GM12873 (cell line): ENCODE measurements at regions not wholly inside any gene's neighbourhood (a gene's known extent, or its start where the extent isn't known, plus 50 kb on each side); places are given as distances from the start of the nearest gene placed in this dataset.

Source experiments
- TF ChIP-seq, protein P1 (sequence below): IDR thresholded peaks from 2 replicates; pipeline ENCODE4 v1.5.1; 2012; ENCODE audit warnings: low read depth, mild to moderate bottlenecking, moderate library complexity, low read length, control low read depth; ENCODE audit not compliant: insufficient read depth; ENCODE audit errors: missing control alignments

DNA sequence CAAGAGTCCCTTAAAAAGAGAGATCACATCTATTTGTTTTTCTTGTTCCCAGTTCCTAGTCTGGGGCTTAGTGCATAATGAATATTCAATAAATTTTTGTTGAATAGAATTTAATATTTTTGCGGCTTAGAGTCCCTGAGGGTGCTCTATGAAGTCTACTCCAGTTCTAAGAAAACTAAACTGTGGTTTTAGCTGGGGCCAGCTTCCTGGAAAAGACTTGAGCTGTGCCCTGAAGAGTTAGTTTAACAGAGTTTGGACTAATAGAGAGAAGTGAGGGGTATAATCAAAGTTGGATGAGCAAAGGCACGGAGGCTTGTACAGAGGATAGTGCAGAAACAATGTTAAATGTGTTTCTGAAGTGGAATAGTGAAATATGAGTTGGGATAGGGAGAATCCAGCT lies 168.9 kb downstream of the FASLG start:
- TF ChIP-seq, protein P1, sequence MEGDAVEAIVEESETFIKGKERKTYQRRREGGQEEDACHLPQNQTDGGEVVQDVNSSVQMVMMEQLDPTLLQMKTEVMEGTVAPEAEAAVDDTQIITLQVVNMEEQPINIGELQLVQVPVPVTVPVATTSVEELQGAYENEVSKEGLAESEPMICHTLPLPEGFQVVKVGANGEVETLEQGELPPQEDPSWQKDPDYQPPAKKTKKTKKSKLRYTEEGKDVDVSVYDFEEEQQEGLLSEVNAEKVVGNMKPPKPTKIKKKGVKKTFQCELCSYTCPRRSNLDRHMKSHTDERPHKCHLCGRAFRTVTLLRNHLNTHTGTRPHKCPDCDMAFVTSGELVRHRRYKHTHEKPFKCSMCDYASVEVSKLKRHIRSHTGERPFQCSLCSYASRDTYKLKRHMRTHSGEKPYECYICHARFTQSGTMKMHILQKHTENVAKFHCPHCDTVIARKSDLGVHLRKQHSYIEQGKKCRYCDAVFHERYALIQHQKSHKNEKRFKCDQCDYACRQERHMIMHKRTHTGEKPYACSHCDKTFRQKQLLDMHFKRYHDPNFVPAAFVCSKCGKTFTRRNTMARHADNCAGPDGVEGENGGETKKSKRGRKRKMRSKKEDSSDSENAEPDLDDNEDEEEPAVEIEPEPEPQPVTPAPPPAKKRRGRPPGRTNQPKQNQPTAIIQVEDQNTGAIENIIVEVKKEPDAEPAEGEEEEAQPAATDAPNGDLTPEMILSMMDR = no peak

DNA sequence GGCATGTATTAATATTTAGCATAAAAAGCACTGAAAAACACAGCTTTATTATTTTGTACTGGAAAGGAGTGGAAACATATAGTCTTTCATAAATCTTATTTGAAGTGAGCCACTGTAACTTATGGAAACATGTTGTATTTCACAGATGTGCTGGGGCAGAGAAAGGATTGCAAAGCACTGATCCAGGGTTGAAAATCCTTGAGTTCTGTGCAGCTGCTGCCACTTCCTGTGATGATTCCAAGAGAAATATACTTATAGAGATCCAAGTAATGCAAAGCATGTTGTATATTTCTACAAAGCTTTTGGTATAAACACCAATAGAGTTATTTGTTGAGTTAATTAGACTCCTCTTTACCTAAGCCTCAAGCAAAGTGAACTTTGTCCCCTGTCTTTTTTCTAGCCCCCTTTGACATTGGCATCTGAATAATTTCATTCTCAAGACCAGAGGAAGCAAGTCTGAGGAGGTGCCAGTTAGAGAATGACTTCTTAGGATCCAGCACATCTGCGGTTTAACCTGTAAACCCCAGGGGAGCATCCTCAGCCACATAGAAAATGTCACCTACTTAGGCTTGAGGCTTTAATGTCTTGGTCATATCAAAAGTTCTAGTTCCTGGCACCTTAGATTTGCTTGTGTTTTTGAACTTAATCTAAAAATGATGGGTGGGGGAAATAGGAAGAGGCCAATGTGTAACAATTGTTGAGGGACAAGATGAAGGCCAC lies 173.3 kb downstream of the FASLG start:
- TF ChIP-seq, protein P1 = no peak

DNA sequence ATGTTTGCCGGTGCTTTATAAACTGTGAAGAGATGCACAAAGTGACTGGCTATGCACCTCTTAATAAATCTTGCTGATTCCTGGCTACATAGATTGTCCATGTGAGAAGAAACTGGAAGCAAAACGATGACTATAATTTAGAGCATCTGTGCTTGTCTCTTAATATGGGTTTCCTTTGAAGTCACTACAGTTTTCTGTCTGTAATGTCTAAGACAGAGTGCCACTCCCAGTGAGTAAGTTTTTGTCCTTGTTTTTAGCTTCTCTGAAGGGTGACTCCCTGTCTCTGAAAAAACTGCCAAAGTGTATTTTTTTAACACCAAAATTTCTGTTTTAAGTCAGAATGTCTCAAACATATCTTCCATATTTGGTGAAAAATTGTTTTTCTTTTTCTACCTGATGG lies 175.1 kb downstream of the FASLG start:
- TF ChIP-seq, protein P1 = no peak

DNA sequence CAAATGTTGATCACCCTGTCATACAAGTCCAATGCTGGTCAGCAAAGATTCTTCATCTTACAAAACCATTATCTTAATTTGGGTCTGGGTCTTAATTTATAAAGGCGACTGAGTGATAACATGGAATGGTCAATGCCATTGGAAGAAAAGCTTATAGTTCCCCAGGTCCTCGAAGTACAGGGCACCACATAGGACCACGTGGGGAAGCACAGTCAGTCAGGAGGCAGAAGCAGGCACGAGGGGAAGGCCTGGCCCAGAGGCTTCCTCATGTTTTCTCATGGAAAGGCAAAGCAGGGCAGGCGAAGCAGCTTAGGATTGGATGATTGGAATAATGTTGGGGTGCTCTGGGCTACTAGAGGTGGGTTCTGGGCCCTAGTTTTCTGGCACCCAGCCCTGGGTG lies 175.7 kb downstream of the FASLG start:
- TF ChIP-seq, protein P1 = no peak

DNA sequence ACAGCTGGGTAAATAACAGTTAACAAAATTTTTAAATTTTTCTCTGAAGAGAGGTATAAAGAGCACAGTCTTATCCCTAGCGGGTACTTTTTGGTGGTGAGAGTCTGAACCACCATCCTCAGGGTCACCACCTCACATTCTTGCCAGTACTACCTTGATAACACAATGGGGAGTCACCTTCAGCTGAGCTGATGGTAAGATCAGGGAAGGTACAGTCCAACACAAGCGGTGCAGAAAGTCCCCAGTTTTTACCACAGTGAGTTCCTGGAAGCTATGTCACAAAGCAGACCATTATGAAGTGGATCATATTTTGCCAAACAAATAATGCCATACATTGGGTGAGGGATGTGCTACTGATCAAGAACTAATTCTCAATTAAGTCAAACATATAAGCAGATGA lies 176.9 kb downstream of the FASLG start:
- TF ChIP-seq, protein P1 = no peak

DNA sequence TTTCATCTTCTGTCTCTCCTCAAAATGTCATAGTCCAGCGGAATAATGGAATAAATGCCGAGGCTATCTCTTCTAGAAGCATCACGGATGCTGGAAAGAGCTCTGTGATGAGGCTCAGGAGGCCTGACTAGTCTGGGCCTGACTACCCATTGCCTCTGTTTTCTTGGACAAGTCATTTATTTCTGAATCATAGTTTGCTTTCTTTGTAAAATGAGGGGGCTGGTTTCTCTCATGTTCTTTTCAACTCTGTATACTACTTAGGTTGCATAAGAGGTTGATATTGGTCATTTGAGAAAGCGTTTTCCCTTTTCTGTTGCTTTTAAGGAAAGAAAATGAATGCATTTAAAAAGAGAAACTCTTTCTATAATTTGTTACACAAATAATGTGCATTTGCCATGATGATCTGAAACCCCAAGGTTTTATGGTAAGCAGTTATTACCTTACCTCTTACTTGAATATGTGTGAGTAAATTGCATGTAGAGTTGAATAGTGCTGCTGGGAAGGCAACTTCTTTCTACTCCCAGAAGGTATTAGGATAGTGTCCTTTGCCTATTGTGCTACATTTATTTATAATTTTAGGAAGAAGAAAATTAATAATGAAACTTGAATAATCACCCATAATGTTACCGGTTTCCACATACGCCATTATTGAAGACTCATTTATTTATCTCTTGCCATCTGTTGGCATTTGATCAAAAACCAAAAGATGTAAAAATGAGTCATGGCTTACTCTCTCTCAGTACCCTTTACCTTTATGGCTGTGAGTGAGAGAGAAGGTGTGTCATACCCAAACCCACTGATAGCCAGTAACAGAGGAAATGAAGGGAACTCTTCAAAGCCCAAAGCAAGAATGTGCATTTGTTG lies 179.1 kb downstream of the FASLG start:
- TF ChIP-seq, protein P1 = no peak

DNA sequence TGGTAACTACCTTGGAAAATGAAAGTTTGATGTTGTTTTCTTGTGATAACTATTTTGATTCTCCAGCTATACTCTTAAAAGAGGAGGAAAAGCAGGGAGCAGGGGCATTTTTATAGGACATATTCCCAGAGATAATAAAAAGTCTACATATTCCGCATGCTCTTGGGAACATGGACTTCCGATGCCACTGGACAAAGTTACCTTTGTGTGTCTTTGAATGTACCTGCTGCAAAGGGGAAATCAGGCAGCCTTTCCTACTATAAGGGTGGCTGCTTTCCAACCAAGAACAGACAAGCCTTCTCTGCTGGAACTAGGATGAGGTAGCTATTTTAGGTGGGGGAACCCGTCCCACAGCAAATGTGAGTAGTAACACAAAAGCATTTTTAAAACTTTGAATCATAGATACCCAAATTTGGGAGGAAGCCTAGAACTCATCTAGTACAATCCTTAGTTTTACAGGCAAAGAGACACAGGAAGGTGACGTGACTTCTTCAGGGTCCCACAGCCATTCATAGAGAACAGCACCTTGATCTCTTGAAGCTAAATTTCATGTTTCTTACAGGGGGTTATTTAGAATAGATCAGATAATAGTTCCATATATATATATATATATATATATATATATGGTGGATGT lies 179.9 kb downstream of the FASLG start:
- TF ChIP-seq, protein P1 = no peak
